Ascending aorta (tissue), 2 donors: ENCODE measurements at regions not wholly inside any gene's neighbourhood (a gene's known extent, or its start where the extent isn't known, plus 50 kb on each side); places are given as distances from the start of the nearest gene placed in this dataset.

ENCODE experiments used
- DNase-seq, 2 donors: peaks; one replicate each; pipeline ENCODE4 v3.0.0-alpha.2; 2019; ENCODE audit warnings: low spot score in 2 of 2
- H3K27ac ChIP-seq, 2 donors: fragments of 200-600 bp; sonication (generic); one replicate each; pipeline ENCODE4 v1.5.1; 2016 to 2017; ENCODE audit warnings: mild to moderate bottlenecking in 1 of 2
- H3K27me3 ChIP-seq: fragments of 200-600 bp; sonication (generic); one replicate; pipeline ENCODE4 v1.5.1; 2017
- H3K36me3 ChIP-seq, 2 donors: fragments of 200-600 bp; sonication (generic); one replicate each; pipeline ENCODE4 v1.5.1; 2016
- H3K4me1 ChIP-seq, 2 donors: fragments of 200-600 bp; sonication (generic); one replicate each; pipeline ENCODE4 v1.5.1; 2016 to 2017; ENCODE audit warnings: mild to moderate bottlenecking in 1 of 2
- H3K4me3 ChIP-seq, 2 donors: fragments of 200-600 bp; sonication (generic); one replicate each; pipeline ENCODE4 v1.5.1; 2016 to 2017; ENCODE audit warnings: mild to moderate bottlenecking in 1 of 2
- H3K9me3 ChIP-seq, 2 donors: fragments of 200-600 bp; sonication (generic); one replicate each; pipeline ENCODE4 v1.5.1; 2016
- intact Hi-C: fragments of 100-400 bp; cut with DNase I; formaldehyde crosslinking; loops from one replicate; pipeline ENCODE4 v1.15.1; 2023
- TF ChIP-seq, protein P1 (sequence below), 3 experiments: fragments of 200-600 bp in 2 of 3; fragments of 450-650 bp in 1 of 3; sonication (generic) in 2 of 3; IDR thresholded peaks; one replicate each; pipeline ENCODE4 v1.5.1; 2016 to 2019; ENCODE audit warnings: antibody characterized with exemption in 3 of 3, mild to moderate bottlenecking in 1 of 3, moderate library complexity in 1 of 3

GRCh38 chr10:55358539-55358938 is 557.5 kb upstream of the PCDH15 start:
- intact Hi-C loops: no loop called here
- Histone ChIP-seq H3K27me3 (no peaks in the 10 kb centered on the region), H3K36me3 (no peaks in the 10 kb centered on the region), H3K4me3 (no peak overlapping the region), H3K9me3 (no peaks in the 10 kb centered on the region), H3K4me1 (no peaks in the 10 kb centered on the region), H3K27ac (no peak overlapping the region)
- TF ChIP-seq, protein P1, sequence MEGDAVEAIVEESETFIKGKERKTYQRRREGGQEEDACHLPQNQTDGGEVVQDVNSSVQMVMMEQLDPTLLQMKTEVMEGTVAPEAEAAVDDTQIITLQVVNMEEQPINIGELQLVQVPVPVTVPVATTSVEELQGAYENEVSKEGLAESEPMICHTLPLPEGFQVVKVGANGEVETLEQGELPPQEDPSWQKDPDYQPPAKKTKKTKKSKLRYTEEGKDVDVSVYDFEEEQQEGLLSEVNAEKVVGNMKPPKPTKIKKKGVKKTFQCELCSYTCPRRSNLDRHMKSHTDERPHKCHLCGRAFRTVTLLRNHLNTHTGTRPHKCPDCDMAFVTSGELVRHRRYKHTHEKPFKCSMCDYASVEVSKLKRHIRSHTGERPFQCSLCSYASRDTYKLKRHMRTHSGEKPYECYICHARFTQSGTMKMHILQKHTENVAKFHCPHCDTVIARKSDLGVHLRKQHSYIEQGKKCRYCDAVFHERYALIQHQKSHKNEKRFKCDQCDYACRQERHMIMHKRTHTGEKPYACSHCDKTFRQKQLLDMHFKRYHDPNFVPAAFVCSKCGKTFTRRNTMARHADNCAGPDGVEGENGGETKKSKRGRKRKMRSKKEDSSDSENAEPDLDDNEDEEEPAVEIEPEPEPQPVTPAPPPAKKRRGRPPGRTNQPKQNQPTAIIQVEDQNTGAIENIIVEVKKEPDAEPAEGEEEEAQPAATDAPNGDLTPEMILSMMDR (IDR thresholded peaks at IDR 0.05): no peak
- no peak for DNase-seq

DNA sequence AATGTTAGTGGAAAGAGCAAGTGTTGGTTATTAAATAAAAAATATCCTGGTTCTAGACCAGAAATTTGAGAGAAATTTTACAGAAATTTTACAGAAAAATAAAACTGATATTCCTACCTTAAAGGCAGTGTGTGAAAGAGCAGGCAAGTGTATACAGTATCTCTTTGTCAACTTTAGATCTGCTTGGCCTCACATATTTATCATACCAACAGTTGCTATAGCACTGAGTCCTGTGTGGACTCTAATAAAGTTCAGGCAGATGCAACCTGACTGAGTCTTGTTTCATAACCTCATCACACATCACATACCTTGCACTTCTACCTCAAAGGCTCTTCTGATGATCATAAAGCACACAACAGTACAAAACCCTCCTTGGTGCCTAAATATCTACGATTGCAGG is 552.4 kb upstream of the PCDH15 start:
- no peaks in the 10 kb centered on the region for H3K36me3 ChIP-seq
- TF ChIP-seq, protein P1 (IDR thresholded peaks at IDR 0.05): no peak
- no peak overlapping the region for H3K4me3 ChIP-seq
- no peaks in the 10 kb centered on the region for H3K27me3 ChIP-seq
- no peak for DNase-seq
- intact Hi-C loops: no loop called here
- H3K27ac ChIP-seq: no peak overlapping the region
- H3K9me3 ChIP-seq: no peaks in the 10 kb centered on the region
- no peaks in the 10 kb centered on the region for H3K4me1 ChIP-seq

- intact Hi-C loops: no loop called here
- Histone ChIP-seq H3K4me3 (no peak overlapping the region), H3K36me3 (no peaks in the 10 kb centered on the region), H3K27me3 (no peaks in the 10 kb centered on the region), H3K4me1 (no peaks in the 10 kb centered on the region), H3K9me3 (no peaks in the 10 kb centered on the region), H3K27ac (no peak overlapping the region)
- DNase-seq: no peak
- TF ChIP-seq, protein P1 (IDR thresholded peaks at IDR 0.05): no peak
Observed at GRCh38 chr10:55351431-55351830, 550.4 kb upstream of the PCDH15 start.

- Histone ChIP-seq H3K9me3 (no peaks in the 10 kb centered on the region), H3K27me3 (no peaks in the 10 kb centered on the region)
- intact Hi-C loops: no loop called here
Observed at GRCh38 chr10:55348534-55348933, 547.5 kb upstream of the PCDH15 start.

GRCh38 chr10:55330486-55330885 is 529.5 kb upstream of the PCDH15 start:
- Histone ChIP-seq H3K27me3 (no peaks in the 10 kb centered on the region), H3K4me1 (no peaks in the 10 kb centered on the region), H3K36me3 (no peaks in the 10 kb centered on the region), H3K9me3 (no peaks in the 10 kb centered on the region), H3K27ac (no peak overlapping the region), H3K4me3 (no peak overlapping the region)
- no peak for DNase-seq
- TF ChIP-seq, protein P1 (IDR thresholded peaks at IDR 0.05): no peak
- intact Hi-C loops: no loop called here

More at GRCh38 chr10:55348534-55348933, 547.5 kb upstream of the PCDH15 start:
- DNase-seq: no peak
- H3K27ac ChIP-seq: no peak overlapping the region
- H3K36me3 ChIP-seq: no peaks in the 10 kb centered on the region
- TF ChIP-seq, protein P1 (IDR thresholded peaks at IDR 0.05): no peak
- H3K4me1 ChIP-seq: no peaks in the 10 kb centered on the region
- H3K4me3 ChIP-seq: no peak overlapping the region

- Histone ChIP-seq H3K27ac (no peak overlapping the region), H3K27me3 (no peaks in the 10 kb centered on the region), H3K9me3 (no peaks in the 10 kb centered on the region), H3K4me3 (no peak overlapping the region), H3K4me1 (no peaks in the 10 kb centered on the region), H3K36me3 (no peaks in the 10 kb centered on the region)
- intact Hi-C loops: no loop called here
- no peak for DNase-seq
- TF ChIP-seq, protein P1 (IDR thresholded peaks at IDR 0.05): no peak
Observed at GRCh38 chr10:55329796-55330195, 528.8 kb upstream of the PCDH15 start.
